HepG2 (cell line): ENCODE measurements at regions not wholly inside any gene's neighbourhood (a gene's known extent, or its start where the extent isn't known, plus 50 kb on each side); places are given as distances from the start of the nearest gene placed in this dataset.

Experiments used
- ATAC-seq: fragments of 200-7000 bp; cut with Tn5 transposase; 3 replicates; pipeline ENCODE4 v1.9.1; 2020; ENCODE audit warnings: mild to moderate bottlenecking, moderate library complexity
- BruUV-seq: library from RNA; stranded (reverse); fragments of 400-500 nt; replicated peaks from 2 replicates; lab custom pipeline; 2021; lab: Mats Ljungman, UMichigan
- CTCF ChIA-PET: fragments of 300-600 bp; formaldehyde crosslinking; extraction: SDS; loops from one replicate; lab custom pipeline; 2021; ENCODE audit warnings: low total read pairs, inconsistent platforms, low intra/inter-chr PET ratio; lab: Yijun Ruan, JAX
- POLR2A ChIA-PET: fragments of 350-600 bp; sonication (Branson Sonifier 250); formaldehyde crosslinking; loops from one replicate; lab custom pipeline; 2020; ENCODE audit warnings: antibody characterized with exemption, inconsistent platforms; lab: Yijun Ruan, JAX
- DNase-seq: peaks from one replicate; pipeline ENCODE4 v3.0.0-alpha.2; 2015; ENCODE audit warnings: low spot score
- FAIRE-seq: peaks from 3 replicates; lab custom pipeline; 2011; peaks lifted over from hg19 to GRCh38; lab: Jason Lieb, UNC
- H2AFZ ChIP-seq: one replicate; pipeline ENCODE4 v1.6.1; 2011; ENCODE audit warnings: low read length, inconsistent platforms
- H3K27ac ChIP-seq: fragments of 300-600 bp; 3 replicates; pipeline ENCODE4 v1.8.0; 2011; ENCODE audit warnings: mixed run types, mild to moderate bottlenecking, mixed read lengths, low read length, inconsistent platforms; ENCODE audit not compliant: insufficient read depth; ENCODE audit errors: extremely low read length
- H3K27me3 ChIP-seq, 2 experiments: fragments of 200-600 bp in 1 of 2; 2 replicates in 1 of 2; 3 replicates in 1 of 2; pipeline versions ENCODE4 v1.6.0 to v1.8.0; 2011; ENCODE audit warnings: low read length in 2 of 2, mild to moderate bottlenecking in 2 of 2, moderate library complexity in 2 of 2, inconsistent platforms in 1 of 2; ENCODE audit not compliant: insufficient read depth in 2 of 2, control insufficient read depth in 1 of 2
- H3K36me3 ChIP-seq, 2 experiments: fragments of 200-600 bp in 1 of 2; replicated peaks in 1 of 2; 2 replicates in 1 of 2; 3 replicates in 1 of 2; pipeline versions ENCODE4 v1.5.1 to v1.8.0; 2011; ENCODE audit warnings: low read length in 2 of 2, inconsistent platforms in 1 of 2; ENCODE audit not compliant: insufficient read depth in 2 of 2, control insufficient read depth in 1 of 2
- H3K4me1 ChIP-seq: 2 replicates; pipeline ENCODE4 v1.5.1; 2012; ENCODE audit warnings: low read length, inconsistent platforms; ENCODE audit not compliant: insufficient read depth
- H3K4me2 ChIP-seq: 2 replicates; pipeline ENCODE4 v1.6.0; 2011; ENCODE audit warnings: low read depth, low read length, inconsistent platforms
- H3K4me3 ChIP-seq, 3 experiments: fragments of 200-600 bp in 1 of 3; sonication (generic), shearing (Covaris generic) in 1 of 3; replicated peaks in 1 of 3; 2 replicates each; pipeline ENCODE4 v1.5.1; 2011 to 2016; ENCODE audit warnings: low read length in 3 of 3, inconsistent platforms in 2 of 3, low read depth in 2 of 3, mild to moderate bottlenecking in 2 of 3, control low read depth in 1 of 3, mixed read lengths in 1 of 3; ENCODE audit not compliant: insufficient read depth in 1 of 3
- H3K79me2 ChIP-seq: one replicate; pipeline ENCODE4 v1.6.1; 2011; ENCODE audit warnings: low read length, inconsistent platforms; ENCODE audit not compliant: insufficient read depth
- H3K9ac ChIP-seq: 2 replicates; pipeline ENCODE4 v1.6.0; 2011; ENCODE audit warnings: mild to moderate bottlenecking, low read depth, low read length, inconsistent platforms; ENCODE audit not compliant: insufficient read depth
- H3K9me3 ChIP-seq: 2 replicates; pipeline ENCODE4 v1.5.1; 2012; ENCODE audit warnings: mild to moderate bottlenecking, low read length
- H4K20me1 ChIP-seq: 2 replicates; pipeline ENCODE4 v1.6.0; 2011; ENCODE audit warnings: inconsistent platforms, mild to moderate bottlenecking, low read length, moderate library complexity; ENCODE audit not compliant: insufficient read depth
- CREM ChIP-seq, 2 experiments: sonication (generic) in 1 of 2; formaldehyde crosslinking in 1 of 2; IDR thresholded peaks; 2 replicates each; pipeline versions ENCODE4 v1.4.0 to v1.6.1; 2016 to 2020; ENCODE audit warnings: antibody characterized with exemption in 1 of 2, mild to moderate bottlenecking in 1 of 2, missing genetic modification reagents in 1 of 2
- MEIS1 ChIP-seq: sonication (generic); formaldehyde crosslinking; IDR thresholded peaks from 2 replicates; pipeline ENCODE4 v1.9.0; 2021; ENCODE audit warnings: mild to moderate bottlenecking, missing genetic modification reagents, moderate library complexity, borderline replicate concordance
- NFE2 ChIP-seq: sonication (generic); formaldehyde crosslinking; IDR thresholded peaks from 2 replicates; pipeline ENCODE4 v1.4.0; 2020; ENCODE audit warnings: missing genetic modification reagents
- PTBP1 ChIP-seq: fragments of 200-400 bp; formaldehyde crosslinking; IDR thresholded peaks from 2 replicates; pipeline ENCODE4 v1.6.1; 2018; ENCODE audit warnings: low read length, low read depth; ENCODE audit not compliant: poor library complexity, severe bottlenecking
- SIN3B ChIP-seq: fragments of 150-350 bp; IDR thresholded peaks from 2 replicates; pipeline ENCODE4 v1.6.1; 2014; ENCODE audit warnings: low read length
- THAP8 ChIP-seq: sonication (generic); formaldehyde crosslinking; IDR thresholded peaks from 2 replicates; pipeline ENCODE4 v1.5.1; 2020; ENCODE audit warnings: missing genetic modification reagents, mild to moderate bottlenecking, borderline replicate concordance
- ZNF136 ChIP-seq: sonication (generic); formaldehyde crosslinking; IDR thresholded peaks from 2 replicates; pipeline ENCODE4 v1.8.1; 2022; ENCODE audit warnings: low read depth, mild to moderate bottlenecking, moderate library complexity, missing genetic modification reagents
- ZNF260 ChIP-seq: sonication (generic); formaldehyde crosslinking; IDR thresholded peaks from 2 replicates; pipeline ENCODE4 v1.4.0; 2020; ENCODE audit warnings: missing genetic modification reagents, low read depth, mild to moderate bottlenecking, borderline replicate concordance
- ZNF615 ChIP-seq: sonication (generic); formaldehyde crosslinking; IDR thresholded peaks from 2 replicates; pipeline ENCODE4 v1.5.0; 2020; ENCODE audit warnings: mild to moderate bottlenecking, missing genetic modification reagents, borderline replicate concordance
- WGBS: methylation state at CpG from one replicate; pipeline ENCODE4 v1.1.6; 2017; ENCODE audit warnings: low lambda C conversion rate; 5-methylcytosine and 5-hydroxymethylcytosine counted together
- in situ Hi-C: cut with HindIII; loops from 2 replicates; pipeline ENCODE4 v1.10.0; 2017; ENCODE audit warnings: low pct_unique_long_range_greater_than_20kb; ENCODE audit not compliant: extremely low pct_ligation_motif_present
- intact Hi-C: fragments of 100-400 bp; cut with micrococcal nuclease; formaldehyde crosslinking; loops from one replicate; pipeline ENCODE4 v1.10.0; 2022; ENCODE audit not compliant: unreplicated experiment
- TF ChIP-seq, protein P1 (sequence below): sonication (generic); formaldehyde crosslinking; IDR thresholded peaks from 2 replicates; pipeline ENCODE4 v1.4.0; 2020; ENCODE audit warnings: mild to moderate bottlenecking, missing genetic modification reagents, borderline replicate concordance

- 32% methylated on average over 3 of the region's 3 CpGs for WGBS
- H3K36me3 ChIP-seq: no peaks in the 10 kb centered on the region
- intact Hi-C loops (no loop called here), in situ Hi-C loops (no loop called here)
- H3K4me2 ChIP-seq: no peak overlapping the region
- H3K27ac ChIP-seq: no peak overlapping the region
- no TSS peak for BruUV-seq
- H3K9me3 ChIP-seq: no peaks in the 10 kb centered on the region
- TF ChIP-seq MEIS1 (CRISPR knock-in tag): no peak
- TF ChIP-seq, protein P1, sequence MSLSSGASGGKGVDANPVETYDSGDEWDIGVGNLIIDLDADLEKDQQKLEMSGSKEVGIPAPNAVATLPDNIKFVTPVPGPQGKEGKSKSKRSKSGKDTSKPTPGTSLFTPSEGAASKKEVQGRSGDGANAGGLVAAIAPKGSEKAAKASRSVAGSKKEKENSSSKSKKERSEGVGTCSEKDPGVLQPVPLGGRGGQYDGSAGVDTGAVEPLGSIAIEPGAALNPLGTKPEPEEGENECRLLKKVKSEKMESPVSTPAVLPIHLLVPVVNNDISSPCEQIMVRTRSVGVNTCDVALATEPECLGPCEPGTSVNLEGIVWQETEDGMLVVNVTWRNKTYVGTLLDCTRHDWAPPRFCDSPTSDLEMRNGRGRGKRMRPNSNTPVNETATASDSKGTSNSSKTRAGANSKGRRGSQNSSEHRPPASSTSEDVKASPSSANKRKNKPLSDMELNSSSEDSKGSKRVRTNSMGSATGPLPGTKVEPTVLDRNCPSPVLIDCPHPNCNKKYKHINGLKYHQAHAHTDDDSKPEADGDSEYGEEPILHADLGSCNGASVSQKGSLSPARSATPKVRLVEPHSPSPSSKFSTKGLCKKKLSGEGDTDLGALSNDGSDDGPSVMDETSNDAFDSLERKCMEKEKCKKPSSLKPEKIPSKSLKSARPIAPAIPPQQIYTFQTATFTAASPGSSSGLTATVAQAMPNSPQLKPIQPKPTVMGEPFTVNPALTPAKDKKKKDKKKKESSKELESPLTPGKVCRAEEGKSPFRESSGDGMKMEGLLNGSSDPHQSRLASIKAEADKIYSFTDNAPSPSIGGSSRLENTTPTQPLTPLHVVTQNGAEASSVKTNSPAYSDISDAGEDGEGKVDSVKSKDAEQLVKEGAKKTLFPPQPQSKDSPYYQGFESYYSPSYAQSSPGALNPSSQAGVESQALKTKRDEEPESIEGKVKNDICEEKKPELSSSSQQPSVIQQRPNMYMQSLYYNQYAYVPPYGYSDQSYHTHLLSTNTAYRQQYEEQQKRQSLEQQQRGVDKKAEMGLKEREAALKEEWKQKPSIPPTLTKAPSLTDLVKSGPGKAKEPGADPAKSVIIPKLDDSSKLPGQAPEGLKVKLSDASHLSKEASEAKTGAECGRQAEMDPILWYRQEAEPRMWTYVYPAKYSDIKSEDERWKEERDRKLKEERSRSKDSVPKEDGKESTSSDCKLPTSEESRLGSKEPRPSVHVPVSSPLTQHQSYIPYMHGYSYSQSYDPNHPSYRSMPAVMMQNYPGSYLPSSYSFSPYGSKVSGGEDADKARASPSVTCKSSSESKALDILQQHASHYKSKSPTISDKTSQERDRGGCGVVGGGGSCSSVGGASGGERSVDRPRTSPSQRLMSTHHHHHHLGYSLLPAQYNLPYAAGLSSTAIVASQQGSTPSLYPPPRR (CRISPR knock-in tag): no peak
- CTCF ChIA-PET: no interaction called here
- no peak overlapping the region for H3K9ac ChIP-seq
- no peak for DNase-seq
- H3K4me1 ChIP-seq: no peaks in the 10 kb centered on the region
- no peaks in the 10 kb centered on the region for H4K20me1 ChIP-seq
- H3K4me3 ChIP-seq: no peak overlapping the region
- ATAC-seq: no peak
- H2AFZ ChIP-seq: no peak overlapping the region
- H3K27me3 ChIP-seq: no peaks in the 10 kb centered on the region
- POLR2A ChIA-PET: no interaction called here
- H3K79me2 ChIP-seq: no peaks in the 10 kb centered on the region
- no peak for FAIRE-seq
Observed at GRCh38 chr12:61525331-61525730, 734.9 kb upstream of the USP15 start.

- ATAC-seq (no peak), FAIRE-seq (no peak), DNase-seq (no peak)
- H3K9ac ChIP-seq: no peak overlapping the region
- H3K9me3 ChIP-seq: no peaks in the 10 kb centered on the region
- H2AFZ ChIP-seq: no peak overlapping the region
- ChIA-PET CTCF (no interaction called here), POLR2A (no interaction called here)
- TF ChIP-seq PTBP1: no peak
- no peak for TF ChIP-seq ZNF260
- no peak for TF ChIP-seq NFE2
- no peak for TF ChIP-seq CREM (IDR thresholded peaks at IDR 0.05)
- no peak for TF ChIP-seq CREM (CRISPR knock-in tag; IDR thresholded peaks at IDR 0.05)
- no peak for TF ChIP-seq THAP8 (CRISPR knock-in tag)
- no peak for TF ChIP-seq ZNF136 (CRISPR knock-in tag)
- no peak for TF ChIP-seq ZNF615 (CRISPR knock-in tag)
- no peak for TF ChIP-seq SIN3B
- H3K36me3 ChIP-seq: no peaks in the 10 kb centered on the region
- no peaks in the 10 kb centered on the region for H4K20me1 ChIP-seq
- no TSS peak for BruUV-seq
- no peaks in the 10 kb centered on the region for H3K4me1 ChIP-seq
- no peak overlapping the region for H3K4me2 ChIP-seq
- no peaks in the 10 kb centered on the region for H3K27me3 ChIP-seq
- H3K4me3 ChIP-seq: no peak overlapping the region
- in situ Hi-C loops (no loop called here), intact Hi-C loops (no loop called here)
- no peak overlapping the region for H3K27ac ChIP-seq
- no peaks in the 10 kb centered on the region for H3K79me2 ChIP-seq
Observed at GRCh38 chr12:61530456-61530855, 729.7 kb upstream of the USP15 start.
